Effector CD4-positive, alpha-beta T cell (primary cell): ENCODE measurements at regions not wholly inside any gene's neighbourhood (a gene's known extent, or its start where the extent isn't known, plus 50 kb on each side); places are given as distances from the start of the nearest gene placed in this dataset.

Experiments
- DNase-seq: peaks from one replicate; pipeline ENCODE4 v3.0.0-alpha.2; 2020

DNA sequence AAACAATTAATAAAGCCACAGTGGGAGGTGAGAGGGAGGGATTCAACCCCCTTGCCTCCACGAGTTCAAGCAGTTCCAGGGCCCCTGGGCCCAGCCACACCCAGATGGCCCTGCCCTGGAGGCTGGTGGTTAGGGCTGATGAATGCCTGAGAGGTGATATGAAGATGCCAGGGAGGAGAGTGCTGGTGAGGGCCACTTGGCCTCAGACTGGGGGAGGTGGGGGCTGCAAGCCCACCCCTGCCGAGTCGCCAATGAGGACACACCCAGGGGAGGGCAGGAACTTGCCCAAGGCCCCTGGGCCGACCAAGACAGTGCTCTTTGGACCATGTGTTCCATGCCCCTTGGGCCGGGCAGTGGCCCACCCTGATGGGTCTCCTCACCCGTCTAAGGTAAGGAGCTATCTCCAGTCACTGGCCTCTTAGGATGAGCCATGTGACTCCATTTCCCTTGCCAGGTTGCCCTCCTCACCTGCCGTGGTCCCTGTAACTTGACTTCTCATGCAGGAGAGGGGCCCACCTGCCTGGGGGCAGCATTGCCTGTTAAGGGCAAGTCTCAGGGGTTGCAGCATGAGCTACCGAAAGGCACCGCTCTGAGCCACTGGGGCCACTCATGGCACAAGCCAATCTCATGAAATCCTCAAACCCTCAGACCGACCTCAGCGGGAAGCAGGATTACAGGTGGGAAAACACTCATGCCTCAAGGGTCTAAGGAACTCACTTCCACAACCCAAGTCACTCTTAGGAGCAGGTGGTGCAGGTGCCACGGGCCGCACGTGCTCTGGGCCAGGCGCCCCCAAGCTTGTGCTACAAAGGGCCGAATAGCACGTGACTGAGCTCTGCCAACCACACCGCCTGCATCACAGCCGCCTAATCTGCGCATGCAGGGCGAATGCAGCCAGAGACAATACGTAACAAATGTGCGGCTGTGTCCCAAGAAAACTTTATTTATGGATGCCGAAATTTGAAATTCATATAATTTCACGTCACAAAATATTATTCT, 147.4 kb upstream of the MLN start:
- no peak for DNase-seq

DNA sequence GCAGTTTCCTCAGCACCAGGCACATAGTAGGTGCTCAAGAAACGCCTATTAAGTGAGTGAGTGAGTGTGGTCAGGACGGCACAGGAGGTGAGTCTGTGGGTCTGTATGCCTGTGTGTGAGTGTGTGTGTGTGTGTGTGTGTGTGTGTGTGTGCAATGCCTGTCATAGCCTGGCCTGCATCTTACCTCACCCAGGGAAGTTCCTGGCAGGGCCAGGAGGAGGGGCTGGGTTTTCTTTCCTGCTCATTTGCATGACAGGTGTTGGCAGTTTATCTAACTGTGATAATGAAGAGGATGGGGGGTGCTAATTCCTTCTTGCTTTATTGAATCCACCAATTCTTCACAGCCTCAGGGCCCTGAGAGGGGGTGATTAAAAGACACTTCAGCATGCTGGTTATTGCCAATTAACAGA, 146.7 kb upstream of the MLN start:
- no peak for DNase-seq

DNA sequence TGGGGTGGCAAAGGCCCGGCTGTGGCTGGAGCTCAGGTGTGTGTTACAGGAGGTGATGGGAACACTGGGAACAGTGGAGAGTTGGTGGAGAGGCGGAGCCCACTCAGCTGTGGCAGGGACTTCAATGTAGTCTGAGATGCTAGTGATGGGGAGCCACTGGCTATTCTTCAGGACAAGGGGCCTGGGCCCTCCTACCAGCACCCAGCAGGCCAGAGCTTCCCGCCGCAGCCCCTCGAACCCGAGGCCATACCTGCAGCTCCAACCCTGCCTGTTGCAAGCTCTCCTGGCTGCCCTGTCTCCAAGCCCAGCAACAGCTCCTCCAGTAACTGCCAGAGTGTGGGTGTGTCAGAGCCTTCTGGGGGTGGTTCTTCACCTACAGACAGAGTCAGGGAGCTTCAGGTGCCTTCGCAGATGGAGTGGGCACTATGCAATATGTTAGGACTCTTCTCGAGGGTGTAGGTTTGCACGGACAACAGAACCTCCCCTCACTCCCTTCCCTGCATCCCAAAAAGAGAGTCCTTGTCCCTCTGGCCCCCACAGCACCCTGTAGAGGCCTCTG, 146.2 kb upstream of the MLN start:
- no peak for DNase-seq

DNA sequence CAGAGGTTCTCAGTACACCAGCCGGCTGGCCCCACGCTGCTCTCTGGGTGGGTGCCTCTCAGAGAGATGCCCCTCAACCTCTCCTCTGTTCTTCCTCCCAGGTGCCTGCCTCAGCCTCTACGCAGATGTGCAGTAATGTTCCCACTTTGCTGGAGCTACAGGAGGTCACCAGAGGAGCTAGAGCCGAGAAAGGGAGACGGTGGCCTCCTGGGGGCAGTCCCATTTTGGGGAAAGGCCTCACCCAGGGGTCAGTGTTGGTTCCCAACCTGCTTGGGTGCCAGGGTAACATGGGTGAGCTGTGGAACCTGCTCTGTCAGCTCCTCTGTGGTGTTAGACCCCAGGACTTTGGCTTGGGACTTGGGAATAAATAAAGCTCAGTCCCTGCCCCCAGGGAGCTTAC, 145.3 kb upstream of the MLN start:
- no peak for DNase-seq

DNA sequence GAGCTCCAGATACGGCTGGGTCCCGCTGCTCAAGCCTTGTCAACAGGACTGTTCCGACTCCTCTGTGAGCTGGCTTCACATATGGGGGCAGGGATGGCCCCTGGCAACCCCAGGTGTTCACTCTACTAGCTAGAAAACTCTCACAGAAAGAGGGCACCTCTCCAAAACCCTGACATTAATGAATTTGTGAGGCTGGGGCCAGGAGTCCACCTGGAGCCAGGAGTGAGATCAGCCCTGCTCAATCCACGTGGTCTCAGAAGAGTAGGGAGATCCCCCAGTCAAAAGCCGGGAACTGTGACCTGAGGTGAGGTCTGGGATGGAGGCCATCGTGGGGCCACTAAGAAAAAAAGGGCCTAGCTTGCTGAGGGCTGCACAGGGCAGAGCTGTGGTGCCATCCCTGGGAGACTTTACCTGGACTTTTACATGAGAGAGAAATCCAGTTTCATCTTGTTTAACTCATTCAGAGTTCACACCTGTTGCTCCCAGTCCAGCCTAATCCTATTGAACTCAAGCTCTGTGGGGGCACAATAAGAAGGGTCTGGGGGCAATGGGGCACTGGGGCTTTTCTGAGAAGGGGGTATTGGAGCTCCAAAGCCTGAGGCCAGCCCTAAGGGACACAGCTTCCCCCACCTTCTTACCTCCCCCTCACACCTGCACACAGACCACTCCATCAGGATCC, 144.3 kb upstream of the MLN start:
- no peak for DNase-seq

DNA sequence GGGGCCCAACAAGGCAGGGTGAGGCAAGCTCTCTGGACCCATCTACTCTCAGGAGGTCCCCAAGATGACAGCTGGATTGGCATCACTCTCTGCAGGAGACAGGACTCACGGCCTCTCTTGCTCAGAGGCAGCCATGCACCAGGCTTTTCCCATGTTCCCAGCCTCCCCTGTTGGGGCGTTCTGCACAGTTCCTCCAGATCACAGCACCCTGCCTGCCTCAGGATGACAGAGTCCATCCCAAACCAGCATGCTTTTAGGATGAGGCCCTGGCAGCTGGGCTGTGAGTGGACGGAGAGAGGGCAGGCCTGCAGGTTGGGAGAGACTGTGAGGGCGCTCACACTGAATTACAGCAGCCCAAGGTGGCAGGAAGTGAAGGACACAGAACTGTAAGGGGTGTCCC, 143.2 kb upstream of the MLN start:
- DNase-seq = no peak

DNA sequence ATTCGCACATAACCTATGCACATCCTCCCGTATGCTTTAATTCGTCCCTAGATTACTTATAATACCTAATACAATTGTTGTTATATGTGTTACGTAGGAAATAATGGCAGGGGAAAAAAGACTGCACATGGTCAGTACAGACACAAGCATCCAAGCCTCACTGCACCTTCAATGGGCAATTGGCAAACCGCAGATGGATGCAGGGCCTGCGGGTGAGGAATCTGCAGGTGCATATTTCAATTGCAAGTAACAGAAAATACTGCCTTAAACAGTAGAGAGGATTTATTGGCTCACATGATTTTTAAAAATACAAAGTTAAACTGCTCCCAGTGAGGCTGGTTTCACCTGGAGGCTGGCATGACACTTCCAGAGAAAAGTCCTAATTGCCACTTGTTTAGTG, 142.1 kb upstream of the MLN start:
- no peak for DNase-seq

DNA sequence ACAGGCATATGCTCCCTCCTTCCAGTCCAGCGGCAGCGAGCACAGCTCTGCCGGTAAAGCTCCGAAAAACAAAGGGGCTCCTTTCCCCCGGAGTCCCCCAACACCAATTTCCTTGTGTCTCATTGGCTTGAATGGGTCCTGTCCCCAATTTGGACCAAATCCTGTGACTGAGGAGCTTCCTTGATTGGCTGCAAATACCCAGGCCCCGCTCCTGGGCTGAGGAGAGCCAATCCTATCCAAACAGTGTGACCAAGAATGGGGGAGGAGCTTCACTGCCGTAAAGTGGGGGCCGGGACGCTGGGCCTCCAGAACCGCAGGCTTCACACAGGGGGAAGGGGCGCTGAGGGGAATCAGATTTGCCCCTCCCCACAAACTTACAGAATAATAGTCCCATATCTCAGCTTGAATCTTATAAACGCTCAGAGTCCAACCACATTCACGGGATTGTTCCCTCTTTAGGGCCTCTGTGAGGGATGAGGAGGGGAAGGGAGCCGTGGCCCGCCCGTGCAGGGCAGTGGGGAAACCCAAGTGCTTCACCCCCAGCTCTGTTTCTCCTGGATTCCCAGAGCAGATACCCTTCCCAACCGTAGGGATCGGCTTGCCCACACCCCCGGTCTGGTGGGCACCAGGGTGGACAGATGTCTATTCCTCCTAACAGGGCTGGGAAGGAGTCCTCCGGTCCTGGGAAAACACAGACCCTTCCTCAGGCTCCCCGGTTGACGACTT, 141.0 kb upstream of the MLN start:
- no peak for DNase-seq

DNA sequence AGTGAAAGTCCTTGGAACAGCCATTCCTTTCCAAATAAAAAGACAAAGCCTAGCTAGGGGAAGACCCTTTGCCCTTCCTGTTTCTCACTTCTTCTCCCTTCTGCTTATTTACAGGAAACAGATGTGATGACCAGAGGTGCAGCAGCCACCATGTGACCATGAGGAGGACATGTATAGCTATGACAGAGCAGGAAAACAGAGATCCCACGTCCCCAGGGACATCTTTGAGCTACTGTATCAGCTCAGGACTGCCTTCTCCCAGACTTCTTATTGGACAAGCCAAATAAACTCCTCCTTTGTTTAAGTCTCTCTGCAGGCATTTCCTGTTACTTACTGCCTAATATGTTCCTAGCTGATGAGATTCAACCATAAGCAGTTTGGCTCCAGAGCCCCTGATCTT, 133.1 kb upstream of the MLN start:
- DNase-seq = no peak

DNA sequence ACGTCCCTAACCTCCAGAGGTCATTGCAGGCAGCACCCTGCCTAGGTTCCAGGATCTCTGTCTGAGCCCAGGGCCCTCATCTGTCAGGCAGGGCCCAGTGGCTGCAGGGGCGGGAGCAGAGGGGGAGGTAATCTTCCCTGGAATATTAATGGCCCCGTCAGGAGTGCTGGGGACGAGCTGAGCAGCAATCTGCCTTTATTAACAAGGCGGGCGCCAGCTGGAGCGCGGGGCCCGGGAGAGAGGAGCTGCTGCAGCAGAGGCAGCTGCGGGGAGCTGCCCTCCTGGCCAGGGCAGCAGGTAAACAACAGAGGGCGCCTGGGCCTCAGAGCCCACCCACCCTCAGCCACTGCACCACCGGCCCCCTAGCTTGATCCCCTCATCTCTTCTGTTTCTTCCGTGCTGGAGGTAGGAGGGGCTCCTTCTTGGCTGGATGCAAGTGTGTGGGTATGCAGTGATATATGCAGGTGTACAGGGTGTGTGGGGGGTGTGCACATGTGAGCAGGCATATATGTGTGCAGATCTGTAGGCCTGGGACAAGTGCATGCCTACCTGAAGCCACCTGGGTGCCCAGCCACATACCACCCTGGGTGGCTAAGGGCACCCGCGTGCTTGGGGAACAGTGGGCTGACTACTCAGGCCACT, 131.8 kb upstream of the MLN start:
- no peak for DNase-seq

DNA sequence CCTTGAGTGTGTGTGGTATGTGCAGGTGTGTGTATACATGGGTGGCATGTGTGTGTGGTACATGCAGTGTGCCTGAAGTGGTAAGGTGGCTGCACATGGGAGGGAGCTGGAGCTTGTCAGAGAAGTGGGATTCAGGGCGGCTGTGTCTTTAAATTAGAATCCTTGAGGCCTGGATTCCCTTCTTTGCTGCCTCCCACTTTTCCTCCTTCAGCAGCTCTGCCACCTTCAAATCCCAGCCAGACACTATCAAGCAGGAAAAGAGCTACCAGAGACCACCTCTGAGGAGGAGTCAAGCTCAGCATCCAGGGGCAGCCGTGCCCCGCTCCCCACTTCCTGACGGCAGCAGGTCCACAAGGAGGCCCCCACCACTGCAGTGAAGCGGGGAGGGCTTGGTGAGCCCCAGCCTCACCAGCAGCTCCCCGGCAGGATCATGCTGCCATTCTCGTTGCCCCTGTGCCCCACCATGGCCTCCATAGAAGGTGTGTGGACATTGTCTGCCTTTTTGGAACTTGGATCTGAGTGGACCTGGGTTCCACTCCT, 131.0 kb upstream of the MLN start:
- DNase-seq = no peak

DNA sequence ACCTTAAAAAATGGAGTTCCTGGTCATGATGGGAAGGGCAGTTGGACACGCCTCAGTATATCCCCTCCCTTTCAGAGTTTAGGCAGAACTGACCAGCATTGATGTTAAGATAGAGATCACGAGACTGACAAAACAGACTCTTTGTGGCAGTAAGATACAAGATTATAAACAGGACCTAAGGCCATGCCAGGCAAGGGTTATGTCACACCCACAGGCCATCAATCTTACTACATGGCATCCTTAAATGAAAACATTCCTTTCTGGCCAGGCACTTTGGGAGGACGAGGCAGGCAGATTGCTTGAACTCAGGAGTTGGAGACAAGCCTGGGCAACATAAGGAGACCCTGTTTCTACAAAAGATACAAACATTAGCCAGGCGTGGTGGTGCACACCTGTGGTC, 129.3 kb upstream of the MLN start:
- no peak for DNase-seq

DNA sequence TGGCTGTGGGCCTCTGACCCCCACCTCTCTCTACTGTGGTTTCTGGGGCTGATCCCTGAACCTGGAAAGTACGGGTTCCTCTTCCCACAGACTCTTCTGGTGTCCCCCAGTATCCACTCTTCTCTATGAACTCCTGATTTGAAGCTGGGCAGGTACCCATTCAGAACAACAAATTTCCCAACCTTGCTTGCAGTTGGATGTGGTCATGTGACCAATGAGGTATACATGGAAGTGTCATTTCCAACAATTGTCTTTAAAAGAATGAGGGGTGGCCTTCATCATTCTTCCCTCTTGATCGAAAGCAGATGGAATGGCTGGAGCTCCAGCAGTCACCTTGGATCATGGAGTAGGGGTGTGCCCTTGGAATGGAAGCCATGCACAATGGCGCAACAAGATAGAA, 128.0 kb upstream of the MLN start:
- no peak for DNase-seq

DNA sequence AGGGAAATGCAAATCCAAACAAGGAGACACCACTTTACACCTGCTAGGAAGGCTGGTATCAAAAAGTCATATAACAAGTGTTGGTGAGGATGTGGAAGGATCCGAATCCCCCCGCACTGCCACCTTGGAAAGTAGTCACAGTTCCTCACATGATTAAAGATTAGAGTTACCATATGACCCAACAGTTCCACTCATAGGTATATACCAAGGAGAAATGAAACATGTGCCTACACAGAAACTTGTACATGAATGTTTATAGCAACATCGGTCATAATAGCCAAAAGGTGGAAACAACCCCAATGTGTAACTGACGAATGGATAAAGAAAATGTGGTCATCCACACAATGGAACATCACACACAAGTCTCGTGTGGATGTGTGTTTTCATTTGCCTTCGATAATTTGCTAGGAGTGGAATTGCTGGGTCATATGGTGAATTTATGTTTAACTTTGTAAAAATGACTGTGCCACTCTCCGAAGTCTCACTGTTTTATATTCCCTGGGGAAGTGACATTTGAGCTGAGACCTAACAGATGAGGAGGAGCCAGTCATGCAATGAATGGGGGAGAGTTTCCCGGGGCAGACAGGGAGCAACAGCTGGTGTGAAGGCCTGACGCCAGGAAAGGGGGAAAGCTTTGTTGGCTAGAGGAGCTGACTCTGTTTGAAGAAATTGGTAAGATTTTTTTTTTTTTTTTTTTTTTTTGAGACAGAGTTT, 125.9 kb upstream of the MLN start:
- DNase-seq = no peak

DNA sequence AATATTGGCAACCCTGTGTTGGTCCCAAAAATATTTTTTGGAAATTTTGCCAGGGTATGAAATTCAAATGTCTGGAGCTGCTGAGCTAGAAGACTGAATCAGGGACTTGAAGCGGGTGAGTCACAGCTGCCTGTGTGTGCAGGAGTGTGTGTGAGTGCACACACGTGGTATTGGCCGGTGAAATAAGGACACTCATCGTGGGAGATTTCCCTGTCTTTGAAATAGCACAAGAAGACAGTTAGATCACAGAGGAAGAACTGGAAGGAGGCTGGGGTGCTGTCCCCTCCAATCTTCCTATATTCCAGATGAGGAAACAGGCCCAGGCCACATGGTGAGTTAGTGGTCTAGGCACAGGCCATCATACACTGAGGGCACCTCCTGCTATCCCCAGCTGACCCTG, 123.8 kb upstream of the MLN start:
- no peak for DNase-seq

DNA sequence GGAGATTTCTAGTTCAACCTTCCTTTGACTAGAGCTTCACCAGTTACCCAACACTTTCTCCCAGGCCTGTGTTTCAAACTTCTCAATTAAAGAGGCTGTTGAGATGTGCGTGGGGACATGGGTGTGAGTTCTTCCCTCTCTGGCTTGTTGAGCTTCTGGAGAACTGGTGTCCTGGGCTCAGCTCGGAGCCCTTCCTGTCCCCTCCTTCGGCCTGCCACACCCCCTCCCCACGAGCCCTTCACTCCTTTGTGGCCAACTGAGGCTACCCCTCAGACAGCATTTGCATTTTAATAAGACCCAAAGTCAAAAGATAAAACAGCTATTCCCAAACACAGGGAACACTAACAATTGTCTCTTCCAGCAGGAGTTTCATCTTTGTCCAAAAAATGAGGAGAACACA, 123.3 kb upstream of the MLN start:
- DNase-seq = no peak

DNA sequence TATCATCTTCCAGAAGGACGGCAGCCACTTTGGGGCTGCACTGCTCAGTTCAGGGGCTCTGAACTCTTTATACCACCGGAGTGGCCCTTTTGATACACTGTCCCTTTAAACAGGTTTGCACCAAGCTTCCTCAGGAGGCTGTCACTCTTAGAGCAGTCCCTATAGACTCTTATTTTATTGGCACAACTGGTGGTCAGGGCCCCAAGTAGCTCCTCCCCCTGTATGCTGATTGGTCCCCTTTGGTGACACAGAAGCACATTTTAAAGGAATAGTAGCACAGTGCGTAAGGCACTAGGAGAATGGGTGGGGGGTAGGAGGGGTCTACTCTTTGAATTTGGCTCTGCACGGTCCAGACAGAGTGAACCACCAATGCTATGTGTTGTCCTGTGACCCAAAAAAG, 122.6 kb upstream of the MLN start:
- DNase-seq = no peak

DNA sequence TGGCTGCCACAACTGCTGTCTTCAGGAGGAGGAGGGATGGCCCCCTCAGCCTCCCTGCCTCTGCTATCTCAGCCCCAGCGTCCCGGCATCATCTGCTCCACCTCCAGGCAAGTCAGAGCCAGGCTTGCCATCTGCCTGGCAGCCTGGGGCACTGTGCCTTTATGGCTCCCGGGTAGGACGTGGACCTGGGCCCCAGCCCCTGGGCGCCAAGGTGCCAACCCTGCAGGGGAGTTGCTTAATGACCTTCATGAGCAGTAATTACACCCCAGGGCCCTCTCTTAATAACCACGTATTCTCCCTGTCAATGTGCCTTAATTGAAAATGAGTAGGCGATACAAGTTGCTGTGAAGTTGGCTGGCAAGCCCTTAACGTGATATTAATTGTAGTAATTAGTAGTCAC, 122.1 kb upstream of the MLN start:
- DNase-seq = no peak

DNA sequence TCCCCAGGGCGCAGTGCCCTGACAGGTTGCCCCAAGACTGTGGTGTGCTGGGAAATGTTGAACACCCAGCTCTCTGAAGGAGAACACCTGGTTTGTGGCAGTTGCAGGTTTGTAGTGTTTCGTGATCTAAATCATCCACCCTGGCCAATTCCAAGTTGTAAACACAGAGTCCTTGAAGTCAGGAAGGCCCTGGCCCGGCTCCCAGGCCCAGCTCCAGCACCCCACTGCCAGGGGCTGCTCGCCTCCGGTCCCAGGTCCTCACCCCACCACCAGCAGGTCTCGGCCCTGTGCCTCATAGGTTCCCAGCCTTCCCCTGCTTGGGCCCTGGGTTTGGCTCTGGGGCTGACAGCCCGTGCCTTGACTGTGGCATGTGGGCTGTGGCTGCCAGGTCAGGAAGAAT, 121.4 kb upstream of the MLN start:
- no peak for DNase-seq

DNA sequence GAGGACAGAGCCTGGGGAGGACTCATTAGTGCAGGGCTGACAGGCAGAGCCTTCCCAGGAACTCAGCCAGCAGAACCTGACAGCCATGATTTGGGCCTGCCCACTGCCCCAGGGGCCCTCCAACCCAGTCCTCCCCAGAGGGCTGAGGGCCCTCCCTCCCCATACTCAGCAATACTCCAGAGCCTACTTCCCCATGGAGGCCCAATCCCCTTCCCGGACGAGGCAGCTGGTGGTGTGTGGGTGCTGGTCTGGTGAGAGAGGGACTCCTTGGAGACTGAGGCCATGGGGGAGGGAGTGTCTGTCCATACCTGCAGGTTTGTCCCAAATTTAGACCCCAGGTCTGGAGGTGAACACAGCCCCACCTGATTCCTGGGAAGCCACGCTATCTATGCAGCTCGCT, 120.9 kb upstream of the MLN start:
- no peak for DNase-seq

DNA sequence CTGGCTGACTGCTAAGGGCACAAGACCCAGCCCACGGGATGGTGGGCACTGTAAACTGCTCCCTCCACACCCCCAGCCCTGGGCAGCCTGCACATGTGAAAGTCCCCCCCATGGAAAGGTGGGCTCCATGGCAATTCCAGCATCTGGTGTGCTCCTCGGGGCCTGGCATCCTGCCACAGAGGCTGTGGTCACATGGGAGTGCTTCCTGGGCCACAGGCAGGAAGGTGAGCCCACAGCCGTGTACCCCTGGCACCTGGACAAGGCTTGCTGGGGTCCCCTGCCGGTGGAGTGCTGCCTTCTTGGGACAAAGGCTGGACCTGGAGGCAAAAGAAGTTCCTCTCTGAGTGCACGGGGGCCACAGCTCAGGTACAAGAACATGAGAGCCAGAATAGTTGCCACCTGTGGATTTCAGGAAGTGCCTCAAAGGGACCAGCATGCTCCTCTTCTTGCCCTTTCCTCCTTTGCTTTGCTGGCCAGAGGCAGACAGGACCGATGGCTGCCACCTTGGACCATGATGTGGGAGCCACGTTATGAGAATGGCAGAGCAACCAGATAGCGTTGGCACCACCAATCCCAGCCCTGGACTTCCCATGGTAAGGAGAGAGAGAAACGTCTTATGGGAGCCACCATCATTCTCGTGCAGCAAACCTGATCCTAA, 120.2 kb upstream of the MLN start:
- no peak for DNase-seq
